ENCODE measurements at regions not wholly inside any gene's neighbourhood (a gene's known extent, or its start where the extent isn't known, plus 50 kb on each side); places are given as distances from the start of the nearest gene placed in this dataset.

- Histone ChIP-seq H3K4me1 (no peaks in the 10 kb centered on the region), H3K4me3 (no peak overlapping the region), H3K27me3 (no peaks in the 10 kb centered on the region), H3K36me3 (no peaks in the 10 kb centered on the region), H3K9me3 (no peaks in the 10 kb centered on the region), H3K27ac (no peak overlapping the region)
- no peak for FAIRE-seq
- no peak for ATAC-seq
- no peak for DNase-seq
- TF ChIP-seq CTCF (IDR thresholded peaks at IDR 0.05): no peak
- 93 to 98% methylated on average over 2 of the region's 2 CpGs for WGBS, 2 donors
- intact Hi-C loops (cut with DNase I): no loop called here
These were observed 59.1 kb upstream of the NABP1 start for GRCh38 chr2:191618786-191619185.

- no peaks in the 10 kb centered on the region for H3K4me1 ChIP-seq
- 96 to 97% methylated on average over 1 of the region's 1 CpG for WGBS, 2 donors
- no peak overlapping the region for H3K4me3 ChIP-seq
- H3K27me3 ChIP-seq: no peaks in the 10 kb centered on the region
- intact Hi-C loops (cut with DNase I): no loop called here
- H3K9me3 ChIP-seq: no peaks in the 10 kb centered on the region
- FAIRE-seq (no peak), DNase-seq (no peak), ATAC-seq (no peak)
- no peaks in the 10 kb centered on the region for H3K36me3 ChIP-seq
- no peak overlapping the region for H3K27ac ChIP-seq
- TF ChIP-seq CTCF (IDR thresholded peaks at IDR 0.05): no peak
These were observed 57.8 kb upstream of the NABP1 start for GRCh38 chr2:191620144-191620543.

- Histone ChIP-seq H3K4me3 (no peak overlapping the region), H3K27ac (no peak overlapping the region), H3K27me3 (no peaks in the 10 kb centered on the region), H3K9me3 (no peaks in the 10 kb centered on the region), H3K36me3 (no peaks in the 10 kb centered on the region), H3K4me1 (no peaks in the 10 kb centered on the region)
- WGBS, 2 donors: 70 to 72% methylated on average over 5 of the region's 5 CpGs
- peak in 2 of 4 donors; percentile 47 for ATAC-seq
- no peak for TF ChIP-seq CTCF (IDR thresholded peaks at IDR 0.05)
- no peak for DNase-seq
- no peak for FAIRE-seq
- intact Hi-C loops (cut with DNase I): no loop called here
These were observed 55.3 kb upstream of the NABP1 start for GRCh38 chr2:191622374-191623320.

- ATAC-seq (peak in 1 of 4 donors; percentile 49), DNase-seq (no peak), FAIRE-seq (no peak)
- H3K27me3 ChIP-seq: no peaks in the 10 kb centered on the region
- H3K4me3 ChIP-seq: no peak overlapping the region
- intact Hi-C loops (cut with DNase I): no loop called here
- no peak for TF ChIP-seq CTCF (IDR thresholded peaks at IDR 0.05)
- H3K9me3 ChIP-seq: no peaks in the 10 kb centered on the region
- no peaks in the 10 kb centered on the region for H3K36me3 ChIP-seq
- no peaks in the 10 kb centered on the region for H3K4me1 ChIP-seq
- H3K27ac ChIP-seq: no peak overlapping the region
- WGBS, 2 donors: 73 to 74% methylated on average over 3 of the region's 3 CpGs
These were observed 52.9 kb upstream of the NABP1 start for GRCh38 chr2:191625016-191625415.

GRCh38 chr2:191625446-191625845 lies 52.5 kb upstream of the NABP1 start:
- 41 to 46% methylated on average over 2 of the region's 2 CpGs for WGBS, 2 donors
- H3K27me3 ChIP-seq: no peaks in the 10 kb centered on the region
- ATAC-seq (no peak), FAIRE-seq (no peak), DNase-seq (no peak)
- no peaks in the 10 kb centered on the region for H3K36me3 ChIP-seq
- no peaks in the 10 kb centered on the region for H3K9me3 ChIP-seq
- H3K27ac ChIP-seq: no peak overlapping the region
- TF ChIP-seq CTCF (IDR thresholded peaks at IDR 0.05): no peak
- intact Hi-C loops (cut with DNase I): no loop called here
- H3K4me3 ChIP-seq: no peak overlapping the region
- H3K4me1 ChIP-seq: no peaks in the 10 kb centered on the region
